Muscle layer of colon (tissue), 2 donors: ENCODE measurements at regions not wholly inside any gene's neighbourhood (a gene's known extent, or its start where the extent isn't known, plus 50 kb on each side); places are given as distances from the start of the nearest gene placed in this dataset.
"Not testable (repeated sequence)": the region's sequence is repeated elsewhere in the genome, so short reads cannot be mapped to it uniquely, and the experiment has no call there.

ENCODE experiments used
- H3K27ac ChIP-seq: one replicate; pipeline ENCODE4 v1.7.0; 2013; ENCODE audit warnings: low read depth, mild to moderate bottlenecking, low read length, moderate library complexity
- H3K27me3 ChIP-seq, 2 donors: one replicate each; pipeline ENCODE4 v1.7.0; 2013; ENCODE audit warnings: low read length in 2 of 2, mild to moderate bottlenecking in 2 of 2; ENCODE audit not compliant: insufficient read depth in 2 of 2, control insufficient read depth in 1 of 2
- H3K36me3 ChIP-seq: one replicate; pipeline ENCODE4 v1.7.0; 2013; ENCODE audit warnings: mild to moderate bottlenecking, low read length; ENCODE audit not compliant: insufficient read depth
- H3K4me1 ChIP-seq: one replicate; pipeline ENCODE4 v1.7.0; 2013; ENCODE audit warnings: mild to moderate bottlenecking, low read length; ENCODE audit not compliant: insufficient read depth
- H3K4me3 ChIP-seq, 2 donors: one replicate each; pipeline ENCODE4 v1.7.0; 2013; ENCODE audit warnings: low read length in 2 of 2, low read depth in 1 of 2, mild to moderate bottlenecking in 1 of 2, moderate library complexity in 1 of 2
- H3K9ac ChIP-seq: one replicate; pipeline ENCODE4 v1.7.0; 2013; ENCODE audit warnings: low read length
- H3K9me3 ChIP-seq: one replicate; pipeline ENCODE4 v1.7.0; 2013; ENCODE audit warnings: mild to moderate bottlenecking, low read length
- donor health status: abdominal sarcoma.
- donor health status: Adenocarcinoma of cecum.

- H3K4me1 ChIP-seq: no peaks in the 10 kb centered on the region
- H3K4me3 ChIP-seq: no peak overlapping the region
- no peaks in the 10 kb centered on the region for H3K9me3 ChIP-seq
- no peak overlapping the region for H3K27ac ChIP-seq
- no peaks in the 10 kb centered on the region for H3K27me3 ChIP-seq
- no peak overlapping the region for H3K9ac ChIP-seq
- no peaks in the 10 kb centered on the region for H3K36me3 ChIP-seq
Measured at GRCh38 chr12:83954071-83954789, 958.4 kb downstream of the SLC6A15 start.

GRCh38 chr12:83945871-83946270 lies 966.7 kb downstream of the SLC6A15 start:
- no peaks in the 10 kb centered on the region for H3K9me3 ChIP-seq
- no peaks in the 10 kb centered on the region for H3K4me1 ChIP-seq
- no peak overlapping the region for H3K4me3 ChIP-seq
- no peak overlapping the region for H3K9ac ChIP-seq
- H3K27me3 ChIP-seq: no peaks in the 10 kb centered on the region
- no peaks in the 10 kb centered on the region for H3K36me3 ChIP-seq
- H3K27ac ChIP-seq: no peak overlapping the region

- Histone ChIP-seq H3K27ac (no peak overlapping the region), H3K4me1 (no peaks in the 10 kb centered on the region), H3K9ac (no peak overlapping the region), H3K9me3 (no peaks in the 10 kb centered on the region), H3K27me3 (no peaks in the 10 kb centered on the region), H3K4me3 (no peak overlapping the region), H3K36me3 (no peaks in the 10 kb centered on the region)
Measured at GRCh38 chr12:83939718-83940117, 972.9 kb downstream of the SLC6A15 start.

GRCh38 chr12:83933615-83934014 lies 979.0 kb downstream of the SLC6A15 start:
- H3K27me3 ChIP-seq: no peaks in the 10 kb centered on the region
- H3K9ac ChIP-seq: no peak overlapping the region
- H3K36me3 ChIP-seq: no peaks in the 10 kb centered on the region
- no peaks in the 10 kb centered on the region for H3K9me3 ChIP-seq
- H3K27ac ChIP-seq: no peak overlapping the region
- no peak overlapping the region for H3K4me3 ChIP-seq
- no peaks in the 10 kb centered on the region for H3K4me1 ChIP-seq

GRCh38 chr12:83932011-83932410 lies 980.6 kb downstream of the SLC6A15 start:
- Histone ChIP-seq H3K27me3 (no peaks in the 10 kb centered on the region), H3K9ac (no peak overlapping the region), H3K9me3 (no peaks in the 10 kb centered on the region), H3K4me3 (no peak overlapping the region), H3K36me3 (no peaks in the 10 kb centered on the region), H3K4me1 (no peaks in the 10 kb centered on the region), H3K27ac (no peak overlapping the region)

- Histone ChIP-seq H3K4me3 (no peak overlapping the region), H3K27ac (no peak overlapping the region), H3K9me3 (no peaks in the 10 kb centered on the region), H3K9ac (no peak overlapping the region), H3K4me1 (no peaks in the 10 kb centered on the region), H3K27me3 (no peaks in the 10 kb centered on the region), H3K36me3 (no peaks in the 10 kb centered on the region)
Measured at GRCh38 chr12:83931451-83931850, 981.1 kb downstream of the SLC6A15 start.

- not testable (repeated sequence) for H3K9me3 ChIP-seq, H3K9ac ChIP-seq, H3K27me3 ChIP-seq, H3K4me1 ChIP-seq, H3K36me3 ChIP-seq, H3K27ac ChIP-seq, H3K4me3 ChIP-seq
Measured at GRCh38 chr12:83929792-83930191, 982.8 kb downstream of the SLC6A15 start.

- no peak overlapping the region for H3K9ac ChIP-seq
- no peak overlapping the region for H3K4me3 ChIP-seq
- H3K4me1 ChIP-seq: no peaks in the 10 kb centered on the region
- no peaks in the 10 kb centered on the region for H3K36me3 ChIP-seq
- H3K27me3 ChIP-seq: no peaks in the 10 kb centered on the region
- H3K9me3 ChIP-seq: no peaks in the 10 kb centered on the region
- no peak overlapping the region for H3K27ac ChIP-seq
Measured at GRCh38 chr12:83920821-83921547, 991.6 kb downstream of the SLC6A15 start.

- H3K27me3 ChIP-seq: no peaks in the 10 kb centered on the region
- H3K36me3 ChIP-seq: no peaks in the 10 kb centered on the region
- no peak overlapping the region for H3K9ac ChIP-seq
- no peak overlapping the region for H3K27ac ChIP-seq
- H3K4me3 ChIP-seq: no peak overlapping the region
- no peaks in the 10 kb centered on the region for H3K4me1 ChIP-seq
- no peaks in the 10 kb centered on the region for H3K9me3 ChIP-seq
Measured at GRCh38 chr12:83919081-83919480, 993.5 kb downstream of the SLC6A15 start.

GRCh38 chr12:83904175-83904574 lies 1008.4 kb downstream of the SLC6A15 start:
- Histone ChIP-seq H3K4me3 (no peak overlapping the region), H3K36me3 (no peaks in the 10 kb centered on the region), H3K9me3 (no peaks in the 10 kb centered on the region), H3K4me1 (no peaks in the 10 kb centered on the region), H3K27me3 (no peaks in the 10 kb centered on the region), H3K27ac (no peak overlapping the region), H3K9ac (no peak overlapping the region)

GRCh38 chr12:83896416-83896815 lies 1016.2 kb downstream of the SLC6A15 start:
- H3K4me3 ChIP-seq: no peak overlapping the region
- H3K36me3 ChIP-seq: no peaks in the 10 kb centered on the region
- no peak overlapping the region for H3K9ac ChIP-seq
- H3K27me3 ChIP-seq: no peaks in the 10 kb centered on the region
- no peak overlapping the region for H3K27ac ChIP-seq
- no peaks in the 10 kb centered on the region for H3K9me3 ChIP-seq
- H3K4me1 ChIP-seq: no peaks in the 10 kb centered on the region

- Histone ChIP-seq H3K9me3 (no peaks in the 10 kb centered on the region), H3K4me3 (no peak overlapping the region), H3K4me1 (no peaks in the 10 kb centered on the region)
Measured at GRCh38 chr12:83893101-83893500, 1019.5 kb downstream of the SLC6A15 start.

More at GRCh38 chr12:83893101-83893500, 1019.5 kb downstream of the SLC6A15 start:
- no peaks in the 10 kb centered on the region for H3K36me3 ChIP-seq
- no peak overlapping the region for H3K27ac ChIP-seq
- no peaks in the 10 kb centered on the region for H3K27me3 ChIP-seq
- no peak overlapping the region for H3K9ac ChIP-seq
